ENCODE measurements at regions not wholly inside any gene's neighbourhood (a gene's known extent, or its start where the extent isn't known, plus 50 kb on each side); places are given as distances from the start of the nearest gene placed in this dataset.
"Not testable (repeated sequence)": the region's sequence is repeated elsewhere in the genome, so short reads cannot be mapped to it uniquely, and the experiment has no call there.

DNA sequence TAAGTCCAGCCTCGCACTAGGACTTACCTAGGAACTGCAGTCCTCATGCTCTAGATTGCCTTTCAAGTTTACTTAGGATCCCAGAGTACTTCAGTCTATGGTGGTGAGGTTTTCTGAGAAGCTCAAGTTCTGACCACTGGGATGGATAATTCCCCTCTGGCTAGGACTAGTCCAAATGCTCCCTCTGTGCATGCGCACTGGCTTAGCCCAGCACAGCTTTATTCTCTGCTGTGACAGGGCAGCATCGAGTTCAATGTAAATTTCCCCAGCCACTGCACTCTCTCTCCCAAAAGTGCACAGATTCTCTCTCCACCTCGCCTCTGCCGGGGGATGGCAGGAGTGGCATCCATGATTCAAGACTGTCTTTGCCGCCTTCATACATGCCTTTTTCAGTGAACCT, 241.6 kb downstream of the ZNF326 start:
- Mint-ChIP-seq H3K36me3 (ENCODE audit: low read depth) (no peaks in the 10 kb centered on the region), H3K4me3 (no peak overlapping the region), H3K27ac (no peak overlapping the region), H3K27me3 (no peaks in the 10 kb centered on the region), H3K4me1 (no peaks in the 10 kb centered on the region), H3K9me3 (no peaks in the 10 kb centered on the region)
- ChIA-PET CTCF (no interaction called here), POLR2A (no interaction called here)
- no peak for DNase-seq

- DNase-seq, result no peak
- Mint-ChIP-seq H3K27me3 (no peaks in the 10 kb centered on the region), H3K4me3 (no peak overlapping the region), H3K4me1 (no peaks in the 10 kb centered on the region), H3K36me3 (ENCODE audit: low read depth) (no peaks in the 10 kb centered on the region), H3K9me3 (peaks cover 8% of the 10 kb centered on the region), H3K27ac (no peak overlapping the region)
- ChIA-PET POLR2A (no interaction called here), CTCF (no interaction called here)
Measured at GRCh38 chr1:90223401-90223800, 228.5 kb downstream of the ZNF326 start.

DNA sequence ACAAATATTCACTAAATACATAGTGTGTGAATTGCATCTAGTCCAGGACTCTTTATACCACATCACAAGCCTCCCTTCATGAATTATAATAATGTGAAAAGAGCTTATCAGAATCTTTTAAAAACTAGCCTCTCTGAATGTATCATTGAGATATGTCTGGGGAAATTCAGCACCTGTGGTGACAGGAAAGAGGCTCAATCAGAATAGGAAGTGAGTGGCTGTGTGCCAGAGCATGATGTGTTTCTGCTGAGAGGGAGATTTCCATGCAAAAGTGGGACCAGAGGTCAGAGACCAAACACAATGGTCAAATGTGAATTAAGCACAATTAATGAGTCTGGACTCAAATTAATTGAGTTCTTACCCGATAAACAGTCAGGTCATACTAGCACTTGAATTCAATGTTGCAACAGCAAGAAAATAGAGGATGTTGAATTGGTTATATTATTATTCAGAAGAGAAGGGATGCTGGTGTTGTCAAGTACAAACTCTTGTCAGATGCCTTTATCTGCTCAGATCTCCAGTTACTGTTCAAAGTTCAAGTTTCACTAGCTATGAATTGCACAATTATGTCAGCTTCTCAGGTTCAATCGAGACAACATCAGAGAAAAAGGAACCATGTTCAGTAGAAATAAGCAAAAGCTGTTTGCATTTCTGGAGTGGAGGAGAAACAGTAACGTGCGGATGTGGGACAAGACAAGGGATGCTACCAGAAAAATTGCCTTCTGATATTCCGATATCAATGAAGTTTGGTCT, 226.2 kb downstream of the ZNF326 start:
- Mint-ChIP-seq H3K4me1 (no peaks in the 10 kb centered on the region), H3K27ac (no peak overlapping the region), H3K9me3 (peaks cover 6% of the 10 kb centered on the region), H3K27me3 (no peaks in the 10 kb centered on the region), H3K4me3 (no peak overlapping the region), H3K36me3 (ENCODE audit: low read depth) (no peaks in the 10 kb centered on the region)
- ChIA-PET CTCF (no interaction called here), POLR2A (interaction anchor here (0.7 kb wide), 1 partner anchor 19 kb away, joined by 3 read pairs; no protein-coding TSS in a partner anchor)
- DNase-seq, result no peak

- ChIA-PET POLR2A (no interaction called here), CTCF (no interaction called here)
- no peak overlapping the region for H3K27ac Mint-ChIP-seq
- DNase-seq, result no peak
- peaks cover 6% of the 10 kb centered on the region for H3K9me3 Mint-ChIP-seq
- no peaks in the 10 kb centered on the region for H3K4me1 Mint-ChIP-seq
- no peak overlapping the region for H3K4me3 Mint-ChIP-seq
- no peaks in the 10 kb centered on the region for H3K36me3 Mint-ChIP-seq (ENCODE audit: low read depth)
- no peaks in the 10 kb centered on the region for H3K27me3 Mint-ChIP-seq
Measured at GRCh38 chr1:90220496-90220895, 225.6 kb downstream of the ZNF326 start.

GRCh38 chr1:90219166-90219871, 224.4 kb downstream of the ZNF326 start:
- POLR2A ChIA-PET, H3K27me3 Mint-ChIP-seq: not testable (repeated sequence)

GRCh38 chr1:90210633-90211491, 216.0 kb downstream of the ZNF326 start:
- ChIA-PET CTCF (no interaction called here), POLR2A (no interaction called here)
- no peak overlapping the region for H3K4me3 Mint-ChIP-seq
- no peak for DNase-seq
- H3K27me3 Mint-ChIP-seq, result no peaks in the 10 kb centered on the region
- no peaks in the 10 kb centered on the region for H3K4me1 Mint-ChIP-seq
- no peaks in the 10 kb centered on the region for H3K9me3 Mint-ChIP-seq
- no peak overlapping the region for H3K27ac Mint-ChIP-seq
- H3K36me3 Mint-ChIP-seq (ENCODE audit: low read depth), result no peaks in the 10 kb centered on the region

More at GRCh38 chr1:90219166-90219871, 224.4 kb downstream of the ZNF326 start:
- H3K4me3 Mint-ChIP-seq; H3K4me1 Mint-ChIP-seq; DNase-seq; H3K36me3 Mint-ChIP-seq (ENCODE audit: low read depth); H3K27ac Mint-ChIP-seq; H3K9me3 Mint-ChIP-seq; CTCF ChIA-PET: not testable (repeated sequence)

DNA sequence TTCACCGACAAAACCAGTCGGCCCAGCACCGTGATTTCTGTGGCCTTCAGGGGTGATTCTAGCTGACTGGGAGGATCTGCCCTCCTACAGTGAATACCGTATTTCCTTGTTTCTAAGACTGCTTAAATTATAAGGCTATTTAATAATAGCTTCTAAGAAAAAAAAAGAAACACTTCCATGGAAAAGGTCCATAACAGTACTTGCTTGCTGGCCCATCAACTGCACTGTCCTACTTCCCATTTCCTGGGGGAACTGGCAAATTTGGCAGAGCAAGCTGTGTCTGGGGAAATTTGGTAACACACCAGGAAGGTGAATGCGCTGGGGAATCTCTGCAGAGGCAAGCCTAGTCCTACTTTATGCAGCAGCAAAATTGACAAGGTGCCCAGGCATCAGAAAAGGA, 214.0 kb downstream of the ZNF326 start:
- Mint-ChIP-seq H3K27ac (no peak overlapping the region), H3K4me3 (no peak overlapping the region), H3K36me3 (ENCODE audit: low read depth) (no peaks in the 10 kb centered on the region), H3K27me3 (no peaks in the 10 kb centered on the region), H3K4me1 (no peaks in the 10 kb centered on the region), H3K9me3 (no peaks in the 10 kb centered on the region)
- no peak for DNase-seq
- ChIA-PET POLR2A (no interaction called here), CTCF (no interaction called here)

- no peaks in the 10 kb centered on the region for H3K9me3 Mint-ChIP-seq
- H3K4me1 Mint-ChIP-seq, result no peaks in the 10 kb centered on the region
- ChIA-PET POLR2A (no interaction called here), CTCF (interaction anchor here (0.7 kb wide), 1 partner anchor 40 kb away, joined by 3 read pairs; no protein-coding TSS in a partner anchor)
- no peak overlapping the region for H3K4me3 Mint-ChIP-seq
- H3K27ac Mint-ChIP-seq, result no peak overlapping the region
- DNase-seq, result no peak
- H3K36me3 Mint-ChIP-seq (ENCODE audit: low read depth), result no peaks in the 10 kb centered on the region
- H3K27me3 Mint-ChIP-seq, result peaks cover 1% of the 10 kb centered on the region
Measured at GRCh38 chr1:90206260-90206659, 211.3 kb downstream of the ZNF326 start.

GRCh38 chr1:90204780-90205179, 209.9 kb downstream of the ZNF326 start:
- peaks cover 1% of the 10 kb centered on the region for H3K27me3 Mint-ChIP-seq
- ChIA-PET POLR2A (no interaction called here), CTCF (no interaction called here)
- H3K4me3 Mint-ChIP-seq, result no peak overlapping the region
- H3K4me1 Mint-ChIP-seq, result no peaks in the 10 kb centered on the region
- no peak overlapping the region for H3K27ac Mint-ChIP-seq
- no peak for DNase-seq
- H3K9me3 Mint-ChIP-seq, result no peaks in the 10 kb centered on the region
- H3K36me3 Mint-ChIP-seq (ENCODE audit: low read depth), result no peaks in the 10 kb centered on the region

- POLR2A ChIA-PET, result no interaction called here
- Mint-ChIP-seq H3K27ac (no peak overlapping the region), H3K4me3 (no peak overlapping the region), H3K4me1 (no peaks in the 10 kb centered on the region), H3K36me3 (ENCODE audit: low read depth) (no peaks in the 10 kb centered on the region), H3K27me3 (peaks cover 1% of the 10 kb centered on the region), H3K9me3 (no peaks in the 10 kb centered on the region)
- CTCF ChIA-PET, result no interaction called here
- DNase-seq, result no peak
Measured at GRCh38 chr1:90204023-90204590, 209.2 kb downstream of the ZNF326 start.

GRCh38 chr1:90201467-90202358, 206.8 kb downstream of the ZNF326 start:
- H3K9me3 Mint-ChIP-seq, result no peaks in the 10 kb centered on the region
- no peaks in the 10 kb centered on the region for H3K4me1 Mint-ChIP-seq
- ChIA-PET POLR2A (no interaction called here), CTCF (no interaction called here)
- no peak overlapping the region for H3K4me3 Mint-ChIP-seq
- no peak for DNase-seq
- no peak overlapping the region for H3K27ac Mint-ChIP-seq
- peaks cover 1% of the 10 kb centered on the region for H3K27me3 Mint-ChIP-seq
- H3K36me3 Mint-ChIP-seq (ENCODE audit: low read depth), result no peaks in the 10 kb centered on the region

DNA sequence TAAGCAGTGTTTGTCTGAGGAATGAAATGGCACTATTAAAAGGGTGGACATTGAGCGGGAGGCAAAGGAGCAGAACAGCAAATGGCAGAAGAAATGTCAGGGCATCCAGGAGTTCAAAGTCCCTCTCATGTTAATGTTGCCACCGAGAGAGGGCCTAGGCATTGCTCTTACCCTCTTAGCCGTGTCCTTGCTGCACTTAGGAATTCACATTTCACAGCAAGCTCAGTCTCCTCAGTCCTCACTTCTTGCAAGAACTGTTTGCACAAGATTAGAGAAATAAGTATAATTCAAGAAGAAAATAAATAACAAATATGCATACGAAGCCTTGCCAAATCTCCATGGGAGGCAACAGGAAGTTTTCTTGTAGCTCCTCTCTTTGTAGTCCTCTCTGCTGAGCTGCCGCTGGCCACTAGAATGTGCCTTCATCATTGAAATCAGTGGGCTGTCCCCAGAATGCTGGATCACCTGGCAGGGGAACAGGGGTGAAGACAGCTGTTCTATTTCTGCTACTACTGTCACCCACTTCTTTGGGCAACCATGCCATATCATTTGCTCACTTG, 205.8 kb downstream of the ZNF326 start:
- Mint-ChIP-seq H3K4me3 (no peak overlapping the region), H3K27ac (no peak overlapping the region), H3K9me3 (no peaks in the 10 kb centered on the region), H3K4me1 (no peaks in the 10 kb centered on the region), H3K27me3 (peaks cover 1% of the 10 kb centered on the region), H3K36me3 (ENCODE audit: low read depth) (no peaks in the 10 kb centered on the region)
- no peak for DNase-seq
- CTCF ChIA-PET, result no interaction called here
- POLR2A ChIA-PET, result no interaction called here
